Liver (tissue), 3 donors: ENCODE measurements at regions not wholly inside any gene's neighbourhood (a gene's known extent, or its start where the extent isn't known, plus 50 kb on each side); places are given as distances from the start of the nearest gene placed in this dataset.
"Not testable (repeated sequence)": the region's sequence is repeated elsewhere in the genome, so short reads cannot be mapped to it uniquely, and the experiment has no call there.

ENCODE experiments used
- CTCF ChIP-seq: fragments of 150-350 bp; IDR thresholded peaks from 2 replicates; pipeline ENCODE4 v1.5.1; 2017; ENCODE audit warnings: improper control_type of control experiment, low read depth, low read length; ENCODE audit not compliant: missing input control
- EGR1 ChIP-seq, 2 donors: IDR thresholded peaks; 2 replicates each; pipeline ENCODE4 v1.6.1; 2016 to 2018; ENCODE audit warnings: antibody characterized with exemption in 2 of 2, low read depth in 2 of 2
- GABPA ChIP-seq, 2 donors: IDR thresholded peaks in 1 of 2; conservative IDR thresholded peaks in 1 of 2; 2 replicates each; pipeline ENCODE4 v1.6.1; 2016; ENCODE audit warnings: antibody characterized with exemption in 2 of 2, mild to moderate bottlenecking in 1 of 2, moderate library complexity in 1 of 2
- HNF4A ChIP-seq, 2 donors: conservative IDR thresholded peaks; 2 replicates each; pipeline ENCODE4 v1.6.1; 2016; ENCODE audit warnings: antibody characterized with exemption in 2 of 2, mild to moderate bottlenecking in 2 of 2
- MAX ChIP-seq: IDR thresholded peaks from 2 replicates; pipeline ENCODE4 v1.6.1; 2016; ENCODE audit warnings: antibody characterized with exemption
- RAD21 ChIP-seq, 2 donors: IDR thresholded peaks; 2 replicates each; pipeline ENCODE4 v1.6.1; 2016; ENCODE audit warnings: antibody characterized with exemption in 2 of 2, mild to moderate bottlenecking in 2 of 2
- REST ChIP-seq: IDR thresholded peaks from 2 replicates; pipeline ENCODE4 v1.6.1; 2016; ENCODE audit warnings: antibody characterized with exemption, mild to moderate bottlenecking
- SP1 ChIP-seq: IDR thresholded peaks from 2 replicates; pipeline ENCODE4 v1.6.1; 2018; ENCODE audit warnings: antibody characterized with exemption, mild to moderate bottlenecking
- TAF1 ChIP-seq: conservative IDR thresholded peaks from 2 replicates; pipeline ENCODE4 v1.6.1; 2016; ENCODE audit warnings: antibody characterized with exemption, mild to moderate bottlenecking
- YY1 ChIP-seq: IDR thresholded peaks from 2 replicates; pipeline ENCODE4 v1.6.1; 2016; ENCODE audit warnings: antibody characterized with exemption, mild to moderate bottlenecking
- ZBTB33 ChIP-seq: IDR thresholded peaks from 2 replicates; pipeline ENCODE4 v1.6.1; 2016; ENCODE audit warnings: antibody characterized with exemption
- TF ChIP-seq, protein P1 (sequence below): IDR thresholded peaks from 2 replicates; pipeline ENCODE4 v1.6.1; 2016; ENCODE audit warnings: antibody characterized with exemption
- donor health status: healthy.
- donor health status: healthy.

DNA sequence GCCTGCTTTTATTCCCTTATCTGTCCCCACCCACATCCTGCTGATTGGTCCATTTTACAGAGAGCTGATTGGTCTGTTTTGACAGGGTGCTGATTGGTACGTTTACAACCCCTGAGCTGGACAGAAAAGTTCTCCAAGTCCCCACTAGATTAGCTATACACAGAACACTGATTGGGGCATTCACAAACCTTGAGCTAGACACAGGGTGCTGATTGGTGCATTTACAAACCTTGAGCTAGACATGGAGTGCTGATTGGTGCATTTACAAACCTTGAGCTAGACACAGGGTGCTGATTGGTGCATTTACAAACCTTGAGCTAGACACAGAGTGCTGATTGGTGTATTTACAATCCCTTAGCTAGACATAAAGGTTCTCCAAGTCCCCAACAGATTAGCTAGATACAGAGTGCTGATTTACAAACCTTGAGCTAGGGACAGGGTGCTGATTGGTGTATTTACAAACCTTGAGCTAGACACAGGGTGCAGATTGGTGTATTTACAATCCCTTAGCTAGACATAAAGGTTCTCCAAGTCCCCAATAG, 158.2 kb downstream of the BRD1 start:
- TF ChIP-seq TAF1; GABPA (IDR thresholded peaks at IDR 0.05 in 1 of 2, conservative IDR thresholded peaks at IDR 0.05 in 1 of 2); REST; CTCF; EGR1 (IDR thresholded peaks at IDR 0.05; ENCODE audit: low read depth in 2 of 2); RAD21 (IDR thresholded peaks at IDR 0.05); SP1; YY1; HNF4A (conservative IDR thresholded peaks at IDR 0.05); MAX; ZBTB33: not testable (repeated sequence)
- TF ChIP-seq, protein P1, sequence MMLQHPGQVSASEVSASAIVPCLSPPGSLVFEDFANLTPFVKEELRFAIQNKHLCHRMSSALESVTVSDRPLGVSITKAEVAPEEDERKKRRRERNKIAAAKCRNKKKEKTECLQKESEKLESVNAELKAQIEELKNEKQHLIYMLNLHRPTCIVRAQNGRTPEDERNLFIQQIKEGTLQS = not testable (repeated sequence)
